Mesenchymal stem cell (in vitro differentiated cells and primary cell): ENCODE measurements at regions not wholly inside any gene's neighbourhood (a gene's known extent, or its start where the extent isn't known, plus 50 kb on each side); places are given as distances from the start of the nearest gene placed in this dataset.

Source experiments
- DNase-seq: peaks from one replicate; pipeline ENCODE4 v3.0.0-alpha.2; 2013
- H2AFZ ChIP-seq: one replicate; pipeline ENCODE4 v1.6.1; 2013; ENCODE audit warnings: low read depth, mild to moderate bottlenecking, control low read depth, inconsistent platforms, low read length, moderate library complexity
- H2AK5ac ChIP-seq: 2 replicates; pipeline ENCODE4 v1.6.1; 2013; ENCODE audit warnings: low read length, moderate library complexity, mild to moderate bottlenecking, inconsistent platforms; ENCODE audit not compliant: severe bottlenecking
- H2BK120ac ChIP-seq: one replicate; pipeline ENCODE4 v1.6.1; 2013; ENCODE audit warnings: low read depth, mild to moderate bottlenecking, inconsistent platforms, low read length, moderate library complexity
- H2BK12ac ChIP-seq, 2 experiments: one replicate each; pipeline ENCODE4 v1.6.1; 2013; ENCODE audit warnings: inconsistent platforms in 2 of 2, low read length in 2 of 2, mild to moderate bottlenecking in 2 of 2, moderate library complexity in 2 of 2, control low read depth in 1 of 2
- H2BK15ac ChIP-seq: one replicate; pipeline ENCODE4 v1.6.1; 2013; ENCODE audit warnings: mild to moderate bottlenecking, low read depth, inconsistent platforms; ENCODE audit not compliant: poor library complexity, severe bottlenecking
- H2BK5ac ChIP-seq: 2 replicates; pipeline ENCODE4 v1.6.1; 2013; ENCODE audit warnings: low read depth, mild to moderate bottlenecking, low read length, control low read depth, inconsistent platforms; ENCODE audit not compliant: poor library complexity, severe bottlenecking
- H3K14ac ChIP-seq, 2 experiments: one replicate each; pipeline ENCODE4 v1.6.1; 2013; ENCODE audit warnings: inconsistent platforms in 2 of 2, low read length in 2 of 2, control low read depth in 1 of 2, mild to moderate bottlenecking in 1 of 2, moderate library complexity in 1 of 2
- H3K18ac ChIP-seq, 2 experiments: one replicate each; pipeline ENCODE4 v1.6.1; 2013; ENCODE audit warnings: inconsistent platforms in 2 of 2, low read length in 2 of 2, control low read depth in 1 of 2, low read depth in 1 of 2, mild to moderate bottlenecking in 1 of 2
- H3K23ac ChIP-seq, 2 experiments: one replicate each; pipeline ENCODE4 v1.6.1; 2013; ENCODE audit warnings: inconsistent platforms in 2 of 2, low read length in 2 of 2, mild to moderate bottlenecking in 2 of 2, moderate library complexity in 2 of 2, control low read depth in 1 of 2
- H3K27ac ChIP-seq: 2 replicates; pipeline ENCODE4 v1.5.1; 2013; ENCODE audit warnings: mild to moderate bottlenecking, moderate library complexity, low read length, control low read depth, inconsistent platforms; ENCODE audit not compliant: poor library complexity, severe bottlenecking
- H3K27me3 ChIP-seq, 2 experiments: 2 replicates each; pipeline versions ENCODE4 v1.6.1 to v1.7.0; 2013; ENCODE audit warnings: low read length in 2 of 2, mild to moderate bottlenecking in 2 of 2, moderate library complexity in 2 of 2, control low read depth in 1 of 2, inconsistent platforms in 1 of 2; ENCODE audit not compliant: control insufficient read depth in 1 of 2, insufficient read depth in 1 of 2
- H3K36me3 ChIP-seq, 2 experiments: 2 replicates each; pipeline versions ENCODE4 v1.6.1 to v1.7.0; 2013; ENCODE audit warnings: low read length in 2 of 2, control low read depth in 1 of 2, inconsistent platforms in 1 of 2, low read depth in 1 of 2, mild to moderate bottlenecking in 1 of 2; ENCODE audit not compliant: insufficient read depth in 2 of 2, control insufficient read depth in 1 of 2
- H3K4ac ChIP-seq, 2 experiments: one replicate each; pipeline ENCODE4 v1.6.1; 2013; ENCODE audit warnings: inconsistent platforms in 2 of 2, low read length in 2 of 2, mild to moderate bottlenecking in 2 of 2, moderate library complexity in 2 of 2, control low read depth in 1 of 2, low read depth in 1 of 2
- H3K4me1 ChIP-seq: 2 replicates; pipeline ENCODE4 v1.6.1; 2013; ENCODE audit warnings: low read depth, low read length, control low read depth; ENCODE audit not compliant: control insufficient read depth, insufficient read depth
- H3K4me2 ChIP-seq: 2 replicates; pipeline ENCODE4 v1.6.1; 2013; ENCODE audit warnings: low read length, mild to moderate bottlenecking, inconsistent platforms; ENCODE audit not compliant: poor library complexity, severe bottlenecking
- H3K4me3 ChIP-seq, 2 experiments: 2 replicates each; pipeline versions ENCODE4 v1.5.1 to v1.7.0; 2013; ENCODE audit warnings: low read length in 2 of 2, mild to moderate bottlenecking in 2 of 2, control low read depth in 1 of 2, low read depth in 1 of 2; ENCODE audit not compliant: insufficient read depth in 1 of 2
- H3K79me1 ChIP-seq: replicated peaks from 2 replicates; pipeline ENCODE4 v1.6.1; 2013; ENCODE audit warnings: mild to moderate bottlenecking, control low read depth, low read length, inconsistent platforms; ENCODE audit not compliant: poor library complexity, severe bottlenecking
- H3K9ac ChIP-seq: 2 replicates; pipeline ENCODE4 v1.7.0; 2013; ENCODE audit warnings: mild to moderate bottlenecking, low read length, moderate library complexity
- H3K9me3 ChIP-seq: 2 replicates; pipeline ENCODE4 v1.7.0; 2013; ENCODE audit warnings: mild to moderate bottlenecking, low read length; ENCODE audit not compliant: control insufficient read depth
- H4K8ac ChIP-seq: one replicate; pipeline ENCODE4 v1.6.1; 2013; ENCODE audit warnings: inconsistent platforms, mild to moderate bottlenecking, low read length, moderate library complexity
- H4K91ac ChIP-seq: one replicate; pipeline ENCODE4 v1.6.1; 2013; ENCODE audit warnings: mild to moderate bottlenecking, low read length, inconsistent platforms
- WGBS: methylation state at CpG from one replicate; pipeline ENCODE4 v1.1.7; 2013; ENCODE audit warnings: mixed read lengths; 5-methylcytosine and 5-hydroxymethylcytosine counted together

- Histone ChIP-seq H2BK120ac (no peak overlapping the region), H3K27ac (no peak overlapping the region), H2BK12ac (no peak overlapping the region), H2BK15ac (no peak overlapping the region), H2AK5ac (no peak overlapping the region), H3K4me3 (no peak overlapping the region), H3K23ac (no peak overlapping the region), H3K79me1 (no peaks in the 10 kb centered on the region), H3K18ac (no peak overlapping the region), H3K36me3 (no peaks in the 10 kb centered on the region), H3K14ac (no peak overlapping the region), H3K4me1 (no peaks in the 10 kb centered on the region), H3K9ac (no peak overlapping the region), H2BK5ac (no peak overlapping the region), H2AFZ (no peak overlapping the region), H3K27me3 (peaks cover 0 to 35% of the 10 kb centered on the region in 2 experiments), H3K9me3 (no peaks in the 10 kb centered on the region), H3K4ac (no peak overlapping the region), H4K8ac (peak overlapping the region; percentile 49), H3K4me2 (no peak overlapping the region), H4K91ac (no peak overlapping the region)
- DNase-seq: no peak
- WGBS: 62% methylated on average over 5 of the region's 5 CpGs
Observed at GRCh38 chr10:28761084-28761846, 83.9 kb downstream of the BAMBI start.

DNA sequence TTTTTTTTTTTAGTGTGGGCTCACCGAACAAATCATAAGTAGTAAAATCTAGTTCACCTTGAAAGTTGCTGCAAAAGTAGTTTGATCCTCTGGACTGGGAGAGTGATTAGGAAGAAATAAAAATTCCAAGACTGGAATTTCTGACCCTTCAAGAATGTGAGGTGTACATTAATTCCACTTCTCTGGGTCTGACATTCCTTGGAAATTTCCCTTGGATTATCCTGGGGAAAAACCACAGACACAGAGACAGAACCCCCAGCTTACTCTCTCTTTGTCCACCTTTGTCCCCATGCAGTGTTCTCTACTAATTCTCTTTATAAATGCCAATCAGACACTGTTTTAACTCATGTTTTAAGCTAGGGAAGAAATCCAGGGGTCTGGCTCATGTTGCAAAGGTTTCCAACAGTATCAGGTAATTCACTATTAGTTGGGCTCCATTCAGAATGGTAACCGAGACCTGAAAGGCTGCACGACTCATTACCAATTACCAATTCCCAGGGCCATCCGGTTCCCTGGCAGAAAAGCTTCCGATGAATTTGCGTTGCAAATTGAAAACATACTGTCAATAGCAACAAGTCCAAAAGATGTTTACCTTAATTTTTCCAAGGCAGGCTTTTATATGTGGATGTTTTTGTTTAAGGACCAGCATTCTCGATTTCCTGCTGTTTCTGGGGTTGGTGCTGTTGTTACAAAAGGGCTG, 86.3 kb downstream of the BAMBI start:
- no peak overlapping the region for H4K8ac ChIP-seq
- H3K9ac ChIP-seq: no peak overlapping the region

DNA sequence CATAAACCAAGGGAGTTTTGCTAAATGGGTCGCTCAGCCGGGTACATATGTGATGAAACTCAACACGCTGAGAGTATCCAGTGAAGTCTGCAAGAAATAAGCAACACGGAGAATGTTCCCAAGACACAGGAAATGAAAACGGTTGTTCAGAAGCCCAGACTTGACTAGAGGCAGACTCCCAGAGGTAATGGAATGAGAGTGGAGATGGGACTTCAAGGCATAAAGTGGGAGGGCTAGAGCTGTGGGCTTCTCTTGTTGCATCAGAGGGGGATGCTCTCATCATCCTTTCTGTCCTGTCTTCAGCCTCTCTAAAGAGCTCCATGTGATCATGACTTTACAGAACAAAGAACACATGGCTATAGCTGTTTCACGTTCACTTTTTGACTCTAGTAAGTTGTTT, 88.3 kb downstream of the BAMBI start:
- H3K4me1 ChIP-seq: peaks cover 2% of the 10 kb centered on the region
- 81% methylated on average over 5 of the region's 6 CpGs for WGBS
- DNase-seq: no peak

More for the DNA sequence above, 86.3 kb downstream of the BAMBI start:
- H3K4ac ChIP-seq: no peak overlapping the region
- H4K91ac ChIP-seq: no peak overlapping the region
- H3K4me1 ChIP-seq: peaks cover 2% of the 10 kb centered on the region
- WGBS: 92% methylated on average over 5 of the region's 7 CpGs
- no peaks in the 10 kb centered on the region for H3K9me3 ChIP-seq
- no peak overlapping the region for H3K14ac ChIP-seq
- no peak overlapping the region for H2BK120ac ChIP-seq
- no peak overlapping the region for H3K4me2 ChIP-seq
- DNase-seq: no peak
- H3K18ac ChIP-seq: no peak overlapping the region
- H3K27me3 ChIP-seq: peaks cover 0 to 46% of the 10 kb centered on the region in 2 experiments
- H3K36me3 ChIP-seq: no peaks in the 10 kb centered on the region
- no peak overlapping the region for H3K27ac ChIP-seq
- H2AK5ac ChIP-seq: no peak overlapping the region
- no peak overlapping the region for H3K4me3 ChIP-seq
- H3K79me1 ChIP-seq: no peaks in the 10 kb centered on the region
- H2BK15ac ChIP-seq: no peak overlapping the region
- H2BK12ac ChIP-seq: no peak overlapping the region
- no peak overlapping the region for H2AFZ ChIP-seq
- no peak overlapping the region for H2BK5ac ChIP-seq
- no peak overlapping the region for H3K23ac ChIP-seq

DNA sequence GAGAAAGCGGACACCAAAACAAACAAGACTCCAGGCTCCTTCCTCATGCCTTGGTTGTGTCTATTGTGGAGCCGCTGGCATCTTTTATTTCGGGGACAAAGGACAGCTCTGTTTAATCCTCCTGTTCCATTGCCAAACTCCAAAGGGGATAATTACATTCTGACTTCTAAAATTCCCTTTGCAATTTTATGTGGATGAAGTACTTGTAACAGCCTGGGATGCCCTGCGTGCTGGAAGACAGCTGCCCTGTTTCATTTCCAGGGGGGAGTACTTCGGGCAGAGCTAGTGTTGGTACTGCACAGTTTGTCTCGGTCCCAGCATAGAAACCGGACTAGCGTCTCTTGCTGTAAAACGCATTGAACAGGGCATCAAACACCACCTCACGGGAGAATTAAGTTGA, 90.9 kb downstream of the BAMBI start:
- Histone ChIP-seq H3K9ac (no peak overlapping the region), H4K91ac (no peak overlapping the region), H3K27ac (no peak overlapping the region), H2BK5ac (no peak overlapping the region), H3K18ac (no peak overlapping the region), H3K14ac (no peak overlapping the region), H3K4me2 (no peak overlapping the region), H4K8ac (no peak overlapping the region), H2BK15ac (no peak overlapping the region), H3K27me3 (peaks cover 0 to 37% of the 10 kb centered on the region in 2 experiments), H2AFZ (no peak overlapping the region), H3K9me3 (no peaks in the 10 kb centered on the region), H3K79me1 (no peaks in the 10 kb centered on the region), H2AK5ac (peak overlapping the region; percentile 64), H3K4ac (no peak overlapping the region), H3K23ac (no peak overlapping the region), H2BK12ac (no peak overlapping the region), H3K4me1 (peaks cover 2% of the 10 kb centered on the region), H3K4me3 (no peak overlapping the region), H3K36me3 (no peaks in the 10 kb centered on the region), H2BK120ac (no peak overlapping the region)
- WGBS: 95% methylated on average over 9 of the region's 10 CpGs
- no peak for DNase-seq

More for the DNA sequence above, 88.3 kb downstream of the BAMBI start:
- Histone ChIP-seq H2AK5ac (no peak overlapping the region), H4K8ac (no peak overlapping the region), H2BK5ac (no peak overlapping the region), H3K4me2 (no peak overlapping the region), H3K4ac (no peak overlapping the region), H3K23ac (no peak overlapping the region), H2BK120ac (no peak overlapping the region), H3K4me3 (no peak overlapping the region), H3K36me3 (no peaks in the 10 kb centered on the region), H3K18ac (no peak overlapping the region), H3K79me1 (no peaks in the 10 kb centered on the region), H2BK12ac (no peak overlapping the region), H2AFZ (no peak overlapping the region), H3K14ac (no peak overlapping the region), H3K9me3 (no peaks in the 10 kb centered on the region), H2BK15ac (no peak overlapping the region), H3K27ac (no peak overlapping the region), H4K91ac (no peak overlapping the region), H3K27me3 (peaks cover 0 to 46% of the 10 kb centered on the region in 2 experiments), H3K9ac (no peak overlapping the region)
